Nephron progenitor cell (in vitro differentiated cells): ENCODE measurements at regions not wholly inside any gene's neighbourhood (a gene's known extent, or its start where the extent isn't known, plus 50 kb on each side); places are given as distances from the start of the nearest gene placed in this dataset.

Experiments
- DNase-seq: peaks from one replicate; pipeline ENCODE4 v3.0.0; 2021
- H3K27ac Mint-ChIP-seq: 2 replicates; pipeline ENCODE4 v1.8.0; 2021; ENCODE audit warnings: mild to moderate bottlenecking, moderate library complexity, mixed read lengths
- H3K27me3 Mint-ChIP-seq: 2 replicates; pipeline ENCODE4 v1.8.0; 2021; ENCODE audit warnings: mild to moderate bottlenecking, low read depth, mixed read lengths; ENCODE audit not compliant: poor library complexity
- H3K36me3 Mint-ChIP-seq: 2 replicates; pipeline ENCODE4 v1.8.0; 2021; ENCODE audit warnings: low read depth, mixed read lengths
- H3K4me1 Mint-ChIP-seq: 2 replicates; pipeline ENCODE4 v1.8.0; 2021; ENCODE audit warnings: mixed read lengths
- H3K4me3 Mint-ChIP-seq: 2 replicates; pipeline ENCODE4 v1.8.0; 2021; ENCODE audit warnings: mild to moderate bottlenecking, moderate library complexity, mixed read lengths
- H3K9me3 Mint-ChIP-seq: 2 replicates; pipeline ENCODE4 v1.8.0; 2021; ENCODE audit warnings: mild to moderate bottlenecking, moderate library complexity, mixed read lengths
- TF ChIP-seq, protein P1 (sequence below): fragments of 200-600 bp; sonication (generic); IDR thresholded peaks from 2 replicates; pipeline ENCODE4 v1.5.0; 2021; ENCODE audit warnings: antibody characterized with exemption

DNA sequence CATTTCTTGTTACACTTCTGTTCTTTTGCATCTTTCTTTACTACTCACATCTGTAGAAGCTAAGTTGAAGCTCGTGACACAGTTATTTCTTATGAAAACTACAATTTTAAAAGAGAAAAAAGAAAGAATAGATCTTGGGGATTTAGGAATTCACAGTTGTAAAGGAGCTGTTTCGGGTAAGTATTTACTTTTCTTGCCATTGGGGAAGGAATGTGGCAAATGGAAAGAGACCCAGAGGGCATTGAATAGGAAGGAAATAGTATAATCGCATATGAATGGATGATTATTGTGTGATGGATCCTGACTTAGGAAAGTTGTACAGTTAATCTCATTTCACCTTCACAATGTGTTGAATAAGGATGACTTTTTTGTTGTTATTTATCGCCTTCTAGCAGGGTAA lies 914.1 kb upstream of the CDH8 start:
- Mint-ChIP-seq H3K27me3 (no peaks in the 10 kb centered on the region), H3K4me3 (no peak overlapping the region), H3K4me1 (peaks cover 20% of the 10 kb centered on the region), H3K36me3 (no peaks in the 10 kb centered on the region), H3K27ac (no peak overlapping the region), H3K9me3 (peaks cover 4% of the 10 kb centered on the region)
- no peak for DNase-seq
- TF ChIP-seq, protein P1, sequence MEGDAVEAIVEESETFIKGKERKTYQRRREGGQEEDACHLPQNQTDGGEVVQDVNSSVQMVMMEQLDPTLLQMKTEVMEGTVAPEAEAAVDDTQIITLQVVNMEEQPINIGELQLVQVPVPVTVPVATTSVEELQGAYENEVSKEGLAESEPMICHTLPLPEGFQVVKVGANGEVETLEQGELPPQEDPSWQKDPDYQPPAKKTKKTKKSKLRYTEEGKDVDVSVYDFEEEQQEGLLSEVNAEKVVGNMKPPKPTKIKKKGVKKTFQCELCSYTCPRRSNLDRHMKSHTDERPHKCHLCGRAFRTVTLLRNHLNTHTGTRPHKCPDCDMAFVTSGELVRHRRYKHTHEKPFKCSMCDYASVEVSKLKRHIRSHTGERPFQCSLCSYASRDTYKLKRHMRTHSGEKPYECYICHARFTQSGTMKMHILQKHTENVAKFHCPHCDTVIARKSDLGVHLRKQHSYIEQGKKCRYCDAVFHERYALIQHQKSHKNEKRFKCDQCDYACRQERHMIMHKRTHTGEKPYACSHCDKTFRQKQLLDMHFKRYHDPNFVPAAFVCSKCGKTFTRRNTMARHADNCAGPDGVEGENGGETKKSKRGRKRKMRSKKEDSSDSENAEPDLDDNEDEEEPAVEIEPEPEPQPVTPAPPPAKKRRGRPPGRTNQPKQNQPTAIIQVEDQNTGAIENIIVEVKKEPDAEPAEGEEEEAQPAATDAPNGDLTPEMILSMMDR, result no peak

DNA sequence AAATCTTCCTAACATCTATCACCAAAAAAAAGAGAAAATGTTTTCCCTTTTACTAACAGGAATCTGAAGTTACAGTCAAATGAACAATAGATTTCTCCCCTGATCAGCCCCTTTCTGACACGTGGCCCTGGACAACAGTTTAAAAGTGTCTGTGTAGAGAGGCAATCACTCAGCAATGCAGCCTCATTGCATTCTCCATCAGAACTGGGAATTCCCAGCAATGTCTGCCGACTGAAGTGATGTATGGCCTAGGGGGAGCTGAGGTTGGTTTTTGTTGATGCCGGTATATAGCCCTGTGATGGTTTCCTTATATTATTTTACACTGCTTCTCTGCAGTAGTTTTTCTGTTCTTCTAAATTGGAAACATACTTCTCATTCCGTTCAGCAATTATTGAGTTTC lies 904.3 kb upstream of the CDH8 start:
- Mint-ChIP-seq H3K27me3 (peaks cover 4% of the 10 kb centered on the region), H3K27ac (peak overlapping the region; percentile 64), H3K9me3 (no peaks in the 10 kb centered on the region), H3K4me1 (peaks cover 18% of the 10 kb centered on the region), H3K4me3 (peak overlapping the region; percentile 8), H3K36me3 (no peaks in the 10 kb centered on the region)
- peak; percentile 18 for DNase-seq
- TF ChIP-seq, protein P1, result no peak

DNA sequence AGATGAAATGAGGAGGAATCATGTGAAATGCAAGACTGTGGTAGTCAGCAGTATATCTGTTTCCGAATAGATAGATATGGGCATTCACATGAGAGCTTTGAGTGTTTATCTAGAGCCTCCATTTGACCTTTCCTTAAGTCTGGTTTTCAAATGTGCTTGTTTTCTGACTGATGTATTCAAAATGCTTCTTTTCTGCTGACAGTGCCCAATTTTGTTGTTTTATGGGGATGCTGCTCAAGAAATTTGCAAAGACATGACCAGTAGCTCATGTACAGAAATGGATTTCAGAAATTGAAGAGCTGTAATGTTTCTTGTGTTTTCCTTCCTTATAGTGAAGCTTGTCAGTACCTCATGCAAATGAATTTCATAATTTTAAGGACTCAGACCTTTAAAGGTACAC lies 903.4 kb upstream of the CDH8 start:
- H3K27ac Mint-ChIP-seq, result no peak overlapping the region
- peaks cover 4% of the 10 kb centered on the region for H3K27me3 Mint-ChIP-seq
- H3K9me3 Mint-ChIP-seq, result no peaks in the 10 kb centered on the region
- TF ChIP-seq, protein P1, result no peak
- H3K36me3 Mint-ChIP-seq, result no peaks in the 10 kb centered on the region
- H3K4me3 Mint-ChIP-seq, result no peak overlapping the region
- DNase-seq, result no peak
- H3K4me1 Mint-ChIP-seq, result peaks cover 18% of the 10 kb centered on the region

DNA sequence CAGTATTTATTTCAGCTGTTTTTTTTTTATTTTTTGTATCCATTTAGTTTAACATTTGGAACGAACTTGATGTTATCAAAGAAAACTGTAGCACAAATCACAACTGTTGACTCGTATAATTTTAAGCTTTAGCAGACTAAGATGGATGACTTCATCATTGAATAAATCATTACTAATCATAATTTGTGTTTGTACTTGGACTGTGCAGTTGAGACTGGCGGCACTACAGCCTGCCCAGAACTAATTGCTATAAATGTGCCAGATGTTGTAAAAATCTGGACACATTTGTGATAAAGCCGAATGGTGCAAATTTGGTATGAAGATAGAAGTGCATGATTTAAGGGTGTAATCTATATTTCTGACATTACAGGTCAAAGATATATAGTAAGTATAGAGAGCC lies 897.7 kb upstream of the CDH8 start:
- no peak overlapping the region for H3K4me3 Mint-ChIP-seq
- H3K9me3 Mint-ChIP-seq, result no peaks in the 10 kb centered on the region
- DNase-seq, result no peak
- no peak overlapping the region for H3K27ac Mint-ChIP-seq
- H3K4me1 Mint-ChIP-seq, result no peaks in the 10 kb centered on the region
- no peaks in the 10 kb centered on the region for H3K36me3 Mint-ChIP-seq
- H3K27me3 Mint-ChIP-seq, result no peaks in the 10 kb centered on the region
- TF ChIP-seq, protein P1, result no peak

DNA sequence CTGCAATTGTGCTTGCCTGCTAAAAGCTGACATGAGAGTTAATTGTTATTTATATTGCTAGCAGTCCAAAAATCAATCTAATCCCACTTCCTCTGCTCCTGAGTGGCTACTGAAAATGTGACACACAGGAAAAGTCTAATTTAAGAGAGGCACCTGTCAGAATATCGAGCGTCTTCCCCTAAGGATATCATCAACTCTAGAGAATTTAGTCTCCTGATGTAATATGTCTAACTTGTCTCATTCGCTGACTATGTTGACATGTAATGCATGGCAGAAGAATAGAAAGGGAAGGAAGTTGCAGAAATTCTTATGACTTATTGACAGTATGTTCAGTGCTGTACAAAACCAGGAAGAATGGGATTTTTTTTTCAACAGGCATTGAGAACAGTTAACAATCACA lies 893.4 kb upstream of the CDH8 start:
- H3K4me1 Mint-ChIP-seq, result no peaks in the 10 kb centered on the region
- no peak overlapping the region for H3K4me3 Mint-ChIP-seq
- H3K27me3 Mint-ChIP-seq, result no peaks in the 10 kb centered on the region
- H3K36me3 Mint-ChIP-seq, result no peaks in the 10 kb centered on the region
- no peak overlapping the region for H3K27ac Mint-ChIP-seq
- TF ChIP-seq, protein P1, result no peak
- no peaks in the 10 kb centered on the region for H3K9me3 Mint-ChIP-seq
- no peak for DNase-seq

DNA sequence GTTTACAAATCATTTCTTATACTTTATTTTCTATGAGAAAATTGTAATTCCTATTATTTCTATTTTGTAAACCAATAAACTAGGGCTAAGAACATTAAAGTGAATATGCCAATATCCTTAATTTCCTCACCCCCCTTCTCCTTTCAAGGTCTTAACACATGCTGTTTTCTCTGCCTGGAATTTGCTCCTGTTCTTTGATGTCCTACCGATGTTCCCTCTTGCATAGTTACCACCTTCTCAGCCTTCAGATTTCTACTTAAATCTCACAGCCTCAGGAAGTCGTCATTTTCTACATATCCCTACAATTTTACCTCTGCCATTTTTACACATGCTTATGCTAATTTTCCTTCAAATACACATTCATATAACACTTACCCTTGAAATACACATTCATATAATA lies 890.9 kb upstream of the CDH8 start:
- H3K4me3 Mint-ChIP-seq, result no peak overlapping the region
- DNase-seq, result no peak

More for the DNA sequence above, 890.9 kb upstream of the CDH8 start:
- Mint-ChIP-seq H3K36me3 (no peaks in the 10 kb centered on the region), H3K4me1 (no peaks in the 10 kb centered on the region), H3K27ac (no peak overlapping the region), H3K27me3 (no peaks in the 10 kb centered on the region), H3K9me3 (no peaks in the 10 kb centered on the region)
- TF ChIP-seq, protein P1, result no peak
